GM06990 (cell line): ENCODE measurements at regions not wholly inside any gene's neighbourhood (a gene's known extent, or its start where the extent isn't known, plus 50 kb on each side); places are given as distances from the start of the nearest gene placed in this dataset.

Experiments used
- DNase-seq: peaks from one replicate; pipeline ENCODE4 v3.0.0-alpha.2; 2011; ENCODE audit not compliant: insufficient read length; ENCODE audit errors: extremely low read depth
- H3K27me3 ChIP-seq: replicated peaks from 2 replicates; pipeline ENCODE4 v1.6.0; 2011; ENCODE audit warnings: low read length; ENCODE audit not compliant: control insufficient read depth, insufficient read depth
- H3K36me3 ChIP-seq: 2 replicates; pipeline ENCODE4 v1.5.1; 2011; ENCODE audit warnings: low read length; ENCODE audit not compliant: control insufficient read depth, insufficient read depth
- H3K4me3 ChIP-seq: replicated peaks from 2 replicates; pipeline ENCODE4 v1.5.1; 2011; ENCODE audit warnings: low read depth, mild to moderate bottlenecking, control low read depth, low read length
- TF ChIP-seq, protein P1 (sequence below): IDR thresholded peaks from 2 replicates; pipeline ENCODE4 v1.5.1; 2011; ENCODE audit warnings: low read length, control low read depth, mild to moderate bottlenecking, inconsistent platforms; ENCODE audit not compliant: insufficient read depth, poor library complexity, severe bottlenecking

GRCh38 chr2:43030551-43031307 lies 195.7 kb downstream of the ZFP36L2 start:
- Histone ChIP-seq H3K27me3 (no peaks in the 10 kb centered on the region; the same call in none of the 2 replicates), H3K4me3 (no peak overlapping the region), H3K36me3 (no peaks in the 10 kb centered on the region)
- DNase-seq: no peak
- TF ChIP-seq, protein P1, sequence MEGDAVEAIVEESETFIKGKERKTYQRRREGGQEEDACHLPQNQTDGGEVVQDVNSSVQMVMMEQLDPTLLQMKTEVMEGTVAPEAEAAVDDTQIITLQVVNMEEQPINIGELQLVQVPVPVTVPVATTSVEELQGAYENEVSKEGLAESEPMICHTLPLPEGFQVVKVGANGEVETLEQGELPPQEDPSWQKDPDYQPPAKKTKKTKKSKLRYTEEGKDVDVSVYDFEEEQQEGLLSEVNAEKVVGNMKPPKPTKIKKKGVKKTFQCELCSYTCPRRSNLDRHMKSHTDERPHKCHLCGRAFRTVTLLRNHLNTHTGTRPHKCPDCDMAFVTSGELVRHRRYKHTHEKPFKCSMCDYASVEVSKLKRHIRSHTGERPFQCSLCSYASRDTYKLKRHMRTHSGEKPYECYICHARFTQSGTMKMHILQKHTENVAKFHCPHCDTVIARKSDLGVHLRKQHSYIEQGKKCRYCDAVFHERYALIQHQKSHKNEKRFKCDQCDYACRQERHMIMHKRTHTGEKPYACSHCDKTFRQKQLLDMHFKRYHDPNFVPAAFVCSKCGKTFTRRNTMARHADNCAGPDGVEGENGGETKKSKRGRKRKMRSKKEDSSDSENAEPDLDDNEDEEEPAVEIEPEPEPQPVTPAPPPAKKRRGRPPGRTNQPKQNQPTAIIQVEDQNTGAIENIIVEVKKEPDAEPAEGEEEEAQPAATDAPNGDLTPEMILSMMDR: no peak

DNA sequence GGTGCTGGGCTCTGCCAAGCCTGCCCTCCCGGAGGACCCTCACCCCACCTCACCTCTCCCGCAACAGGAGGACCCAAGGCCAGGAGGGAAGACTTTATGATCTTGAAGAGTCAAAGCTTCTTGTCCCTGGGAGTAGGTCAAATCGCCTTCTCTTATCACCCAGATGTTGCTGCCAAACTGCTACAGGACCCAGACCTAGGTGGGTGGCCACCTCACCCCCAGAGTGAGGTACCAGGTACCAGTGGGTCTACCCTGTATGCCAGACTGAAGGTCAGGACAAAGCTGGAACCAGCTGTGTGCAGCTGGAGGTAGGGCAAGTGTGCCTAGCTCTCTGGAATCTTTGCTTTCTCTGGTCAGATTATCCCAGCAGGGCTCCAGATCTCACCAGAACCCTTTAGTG lies 197.2 kb downstream of the ZFP36L2 start:
- Histone ChIP-seq H3K36me3 (no peaks in the 10 kb centered on the region), H3K27me3 (no peaks in the 10 kb centered on the region; the same call in none of the 2 replicates), H3K4me3 (no peak overlapping the region)
- no peak for DNase-seq
- TF ChIP-seq, protein P1: no peak

- no peak for DNase-seq
- Histone ChIP-seq H3K27me3 (no peaks in the 10 kb centered on the region; the same call in none of the 2 replicates), H3K4me3 (no peak overlapping the region), H3K36me3 (no peaks in the 10 kb centered on the region)
- TF ChIP-seq, protein P1: no peak
Measured at GRCh38 chr2:43028188-43028587, 198.2 kb downstream of the ZFP36L2 start.

GRCh38 chr2:43027097-43027873 lies 199.1 kb downstream of the ZFP36L2 start:
- Histone ChIP-seq H3K36me3 (no peaks in the 10 kb centered on the region), H3K27me3 (no peaks in the 10 kb centered on the region; the same call in 1 of the 2 replicates), H3K4me3 (no peak overlapping the region)
- no peak for DNase-seq
- TF ChIP-seq, protein P1: no peak

GRCh38 chr2:43026426-43027096 lies 199.8 kb downstream of the ZFP36L2 start:
- H3K4me3 ChIP-seq: no peak overlapping the region
- no peaks in the 10 kb centered on the region; the same call in 1 of the 2 replicates for H3K27me3 ChIP-seq
- no peak for DNase-seq
- H3K36me3 ChIP-seq: no peaks in the 10 kb centered on the region
- TF ChIP-seq, protein P1: no peak
